Endothelial cell of umbilical vein (primary cell): ENCODE measurements at regions not wholly inside any gene's neighbourhood (a gene's known extent, or its start where the extent isn't known, plus 50 kb on each side); places are given as distances from the start of the nearest gene placed in this dataset.

ENCODE experiments used
- BruUV-seq: library from RNA; stranded (reverse); fragments of 400-500 nt; replicated peaks from 2 replicates; lab custom pipeline; 2021; lab: Mats Ljungman, UMichigan
- CTCF ChIA-PET: fragments of 300-600, 350-600 bp; sonication (Branson Sonifier 250); formaldehyde crosslinking; loops from one replicate; lab custom pipeline; 2021; ENCODE audit warnings: antibody characterized with exemption, inconsistent platforms; lab: Charles Lee
- POLR2A ChIA-PET: fragments of 300-600, 350-600 bp; sonication (Branson Sonifier 250); formaldehyde crosslinking; loops from one replicate; lab custom pipeline; 2021; ENCODE audit warnings: antibody characterized with exemption, inconsistent platforms; lab: Charles Lee
- DNase-seq: peaks from one replicate; pipeline ENCODE4 v3.0.0-alpha.2; 2011; ENCODE audit warnings: low read depth, low spot score
- FAIRE-seq: peaks from 2 replicates; lab custom pipeline; 2011; peaks lifted over from hg19 to GRCh38; lab: Jason Lieb, UNC
- H2AFZ ChIP-seq: 2 replicates; pipeline ENCODE4 v1.6.0; 2012; ENCODE audit warnings: low read depth, low read length, control low read depth, inconsistent platforms
- H3K27ac ChIP-seq: 2 replicates; pipeline ENCODE4 v1.5.1; 2011; ENCODE audit warnings: low read depth, mild to moderate bottlenecking, control low read depth, low read length, moderate library complexity; ENCODE audit not compliant: insufficient read depth
- H3K27me3 ChIP-seq, 2 experiments: 2 replicates each; pipeline versions ENCODE4 v1.6.0 to v1.6.1; 2011; ENCODE audit warnings: low read length in 2 of 2, mixed read lengths in 1 of 2; ENCODE audit not compliant: control insufficient read depth in 2 of 2, insufficient read depth in 2 of 2
- H3K36me3 ChIP-seq, 2 experiments: 2 replicates in 1 of 2; 3 replicates in 1 of 2; pipeline ENCODE4 v1.5.1; 2011; ENCODE audit warnings: low read length in 2 of 2, mild to moderate bottlenecking in 1 of 2, moderate library complexity in 1 of 2; ENCODE audit not compliant: control insufficient read depth in 2 of 2, insufficient read depth in 2 of 2; ENCODE audit errors: extremely low read depth in 1 of 2
- H3K4me1 ChIP-seq: 3 replicates; pipeline ENCODE4 v1.5.1; 2011; ENCODE audit warnings: mild to moderate bottlenecking, low read length; ENCODE audit not compliant: control insufficient read depth, insufficient read depth; ENCODE audit errors: extremely low read depth
- H3K4me2 ChIP-seq: 2 replicates; pipeline ENCODE4 v1.6.1; 2011; ENCODE audit warnings: low read length, control low read depth, mixed read lengths; ENCODE audit not compliant: insufficient read depth
- H3K4me3 ChIP-seq, 3 experiments: fragments of 200-600 bp in 1 of 3; sonication (generic), shearing (Covaris generic) in 1 of 3; replicated peaks in 1 of 3; 2 replicates each; pipeline ENCODE4 v1.5.1; 2011 to 2016; ENCODE audit warnings: control low read depth in 3 of 3, low read length in 3 of 3, mild to moderate bottlenecking in 2 of 3, inconsistent platforms in 1 of 3, low read depth in 1 of 3, moderate library complexity in 1 of 3; ENCODE audit not compliant: insufficient read depth in 1 of 3
- H3K79me2 ChIP-seq: 2 replicates; pipeline ENCODE4 v1.6.0; 2012; ENCODE audit warnings: low read length, inconsistent platforms; ENCODE audit not compliant: control insufficient read depth, insufficient read depth
- H3K9ac ChIP-seq: replicated peaks from 2 replicates; pipeline ENCODE3; 2011; ENCODE audit warnings: low read length, control low read depth; ENCODE audit not compliant: insufficient read depth; ENCODE audit errors: extremely low read depth
- H3K9me1 ChIP-seq: replicated peaks from 3 replicates; pipeline ENCODE4 v1.6.0; 2011; ENCODE audit warnings: mild to moderate bottlenecking, low read length; ENCODE audit not compliant: control insufficient read depth, insufficient read depth; ENCODE audit errors: extremely low read depth
- H3K9me3 ChIP-seq: replicated peaks from 2 replicates; pipeline ENCODE4 v1.5.1; 2012; ENCODE audit warnings: low read length, inconsistent platforms; ENCODE audit not compliant: control insufficient read depth, insufficient read depth
- H4K20me1 ChIP-seq: replicated peaks from 2 replicates; pipeline ENCODE3; 2011; ENCODE audit warnings: mild to moderate bottlenecking, low read length; ENCODE audit not compliant: control insufficient read depth, insufficient read depth; ENCODE audit errors: extremely low read depth
- EZH2 ChIP-seq: IDR thresholded peaks from 2 replicates; pipeline ENCODE4 v1.6.1; 2012; ENCODE audit warnings: borderline replicate concordance, low read depth, mild to moderate bottlenecking, moderate library complexity, low read length, inconsistent platforms; ENCODE audit not compliant: severe bottlenecking
- FOS ChIP-seq: IDR thresholded peaks from 2 replicates; pipeline ENCODE4 v1.6.1; 2011; ENCODE audit warnings: mild to moderate bottlenecking, low read length, moderate library complexity, borderline replicate concordance; ENCODE audit not compliant: insufficient read depth
- GATA2 ChIP-seq: IDR thresholded peaks from 2 replicates; pipeline ENCODE4 v1.7.0; 2011; ENCODE audit warnings: low read depth, mild to moderate bottlenecking, moderate library complexity, mixed read lengths, low read length; ENCODE audit not compliant: insufficient read length, insufficient read depth
- JUN ChIP-seq: IDR thresholded peaks from 2 replicates; pipeline ENCODE4 v1.6.1; 2011; ENCODE audit warnings: borderline replicate concordance, low read depth; ENCODE audit not compliant: insufficient read length, insufficient read depth
- MAX ChIP-seq: IDR thresholded peaks from 2 replicates; pipeline ENCODE4 v1.6.1; 2011; ENCODE audit not compliant: insufficient read depth, insufficient read length
- MYC ChIP-seq: IDR thresholded peaks from one replicate; pipeline ENCODE4 v1.6.1; 2011; ENCODE audit warnings: mild to moderate bottlenecking, low read depth, low read length
- POLR2A ChIP-seq: IDR thresholded peaks from 2 replicates; pipeline ENCODE4 v1.6.1; 2012; ENCODE audit warnings: low read depth, mild to moderate bottlenecking, control low read depth, low read length
- POLR2AphosphoS5 ChIP-seq: IDR thresholded peaks from 2 replicates; pipeline ENCODE4 v1.6.1; 2012; ENCODE audit warnings: low read depth, mild to moderate bottlenecking, control low read depth, low read length, moderate library complexity; ENCODE audit not compliant: insufficient read depth
- dilution Hi-C: fragments of 300-500 bp; cut with MboI; formaldehyde crosslinking; loops from one replicate; pipeline ENCODE4 v1.15.0; 2019; ENCODE audit warnings: low sequenced_read_pairs; ENCODE audit not compliant: extremely low pct_ligation_motif_present
- intact Hi-C: fragments of 100-400 bp; cut with micrococcal nuclease; formaldehyde crosslinking; loops from one replicate; pipeline ENCODE4 v1.10.0; 2022
- TF ChIP-seq, protein P1 (sequence below), 2 donors: IDR thresholded peaks; 1 replicate in 1 of 2; 2 replicates in 1 of 2; pipeline ENCODE4 v1.5.1; 2011; ENCODE audit warnings: low read length in 2 of 2, mild to moderate bottlenecking in 2 of 2, moderate library complexity in 2 of 2, control low read depth in 1 of 2, inconsistent platforms in 1 of 2, low read depth in 1 of 2; ENCODE audit not compliant: insufficient read depth in 1 of 2; ENCODE audit errors: extremely low read depth in 1 of 2

GRCh38 chrY:13040232-13040631 lies 135.6 kb downstream of the DDX3Y start:
- H3K4me2 ChIP-seq, result no peak overlapping the region
- no peaks in the 10 kb centered on the region for H3K9me1 ChIP-seq
- no peak overlapping the region for H2AFZ ChIP-seq
- H3K4me3 ChIP-seq, result no peak overlapping the region
- dilution Hi-C loops (no loop called here), intact Hi-C loops (no loop called here)
- TF ChIP-seq FOS, result no peak
- TF ChIP-seq GATA2, result no peak
- no peak for TF ChIP-seq EZH2
- no peak for TF ChIP-seq JUN
- no peak for TF ChIP-seq POLR2A
- TF ChIP-seq, protein P1, sequence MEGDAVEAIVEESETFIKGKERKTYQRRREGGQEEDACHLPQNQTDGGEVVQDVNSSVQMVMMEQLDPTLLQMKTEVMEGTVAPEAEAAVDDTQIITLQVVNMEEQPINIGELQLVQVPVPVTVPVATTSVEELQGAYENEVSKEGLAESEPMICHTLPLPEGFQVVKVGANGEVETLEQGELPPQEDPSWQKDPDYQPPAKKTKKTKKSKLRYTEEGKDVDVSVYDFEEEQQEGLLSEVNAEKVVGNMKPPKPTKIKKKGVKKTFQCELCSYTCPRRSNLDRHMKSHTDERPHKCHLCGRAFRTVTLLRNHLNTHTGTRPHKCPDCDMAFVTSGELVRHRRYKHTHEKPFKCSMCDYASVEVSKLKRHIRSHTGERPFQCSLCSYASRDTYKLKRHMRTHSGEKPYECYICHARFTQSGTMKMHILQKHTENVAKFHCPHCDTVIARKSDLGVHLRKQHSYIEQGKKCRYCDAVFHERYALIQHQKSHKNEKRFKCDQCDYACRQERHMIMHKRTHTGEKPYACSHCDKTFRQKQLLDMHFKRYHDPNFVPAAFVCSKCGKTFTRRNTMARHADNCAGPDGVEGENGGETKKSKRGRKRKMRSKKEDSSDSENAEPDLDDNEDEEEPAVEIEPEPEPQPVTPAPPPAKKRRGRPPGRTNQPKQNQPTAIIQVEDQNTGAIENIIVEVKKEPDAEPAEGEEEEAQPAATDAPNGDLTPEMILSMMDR (IDR thresholded peaks at IDR 0.05; ENCODE audit: extremely low read depth in 1 of 2, insufficient read depth in 1 of 2, low read depth in 1 of 2, low read length in 2 of 2), result no peak
- no peak for TF ChIP-seq POLR2AphosphoS5
- no peak for TF ChIP-seq MYC
- no peak for TF ChIP-seq MAX
- CTCF ChIA-PET, result no interaction called here
- no peaks in the 10 kb centered on the region for H3K9me3 ChIP-seq
- no peak overlapping the region for H3K27ac ChIP-seq
- H3K36me3 ChIP-seq, result no peaks in the 10 kb centered on the region
- no peaks in the 10 kb centered on the region for H3K27me3 ChIP-seq
- H3K79me2 ChIP-seq, result no peaks in the 10 kb centered on the region
- POLR2A ChIA-PET, result no interaction called here
- H4K20me1 ChIP-seq, result no peaks in the 10 kb centered on the region
- no peak for FAIRE-seq
- no TSS peak for BruUV-seq
- no peaks in the 10 kb centered on the region for H3K4me1 ChIP-seq
- H3K9ac ChIP-seq, result no peak overlapping the region
- no peak for DNase-seq
